ENCODE measurements at regions not wholly inside any gene's neighbourhood (a gene's known extent, or its start where the extent isn't known, plus 50 kb on each side); places are given as distances from the start of the nearest gene placed in this dataset.

DNA sequence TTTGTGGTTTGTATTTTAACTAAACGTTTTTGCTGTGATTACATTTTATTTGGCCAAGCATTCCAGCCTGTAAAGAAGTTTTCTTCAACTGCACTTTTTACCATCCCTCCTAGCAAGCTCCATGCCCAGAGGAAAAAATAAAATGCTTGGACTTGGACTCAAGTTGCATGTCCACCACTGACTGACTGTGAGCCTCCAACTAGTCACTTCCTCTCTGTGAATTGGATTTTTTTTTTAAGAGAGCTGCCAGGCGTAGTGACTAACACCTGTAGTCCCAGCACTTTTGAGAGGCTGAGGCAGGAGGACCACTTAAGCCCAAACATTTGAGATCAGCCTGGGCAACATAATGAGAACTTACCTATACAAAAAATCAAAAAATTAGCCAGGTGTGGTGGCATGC is 1185.2 kb upstream of the PIK3C3 start:
- Histone ChIP-seq H3K27ac (ENCODE audit: low read depth, low read length) (no peak overlapping the region), H3K9ac (ENCODE audit: extremely low read depth, low read length, poor library complexity, severe bottlenecking) (no peak overlapping the region), H3K36me3 (ENCODE audit: control insufficient read depth, insufficient read depth, low read length) (no peaks in the 10 kb centered on the region), H3K4me3 (ENCODE audit: low read length) (no peak overlapping the region), H3K4me1 (ENCODE audit: control insufficient read depth, insufficient read depth, low read length) (no peaks in the 10 kb centered on the region), H3K27me3 (ENCODE audit: control insufficient read depth, insufficient read depth, low read length, poor library complexity, severe bottlenecking) (no peaks in the 10 kb centered on the region), H3K9me3 (ENCODE audit: control insufficient read depth, low read length) (no peaks in the 10 kb centered on the region)
- H3K27me3 Mint-ChIP-seq (ENCODE audit: insufficient read depth): no peaks in the 10 kb centered on the region
- H3K4me3 Mint-ChIP-seq: no peak overlapping the region
- no peak overlapping the region for H3K27ac Mint-ChIP-seq
- WGBS, 2 experiments (ENCODE audit: insufficient coverage in 1 of 2, insufficient read length in 1 of 2): 85% methylated on average over 2 of the region's 2 CpGs; no CpG with 5 or more reads in 1 of the 2 experiments
- TF ChIP-seq, protein P1, sequence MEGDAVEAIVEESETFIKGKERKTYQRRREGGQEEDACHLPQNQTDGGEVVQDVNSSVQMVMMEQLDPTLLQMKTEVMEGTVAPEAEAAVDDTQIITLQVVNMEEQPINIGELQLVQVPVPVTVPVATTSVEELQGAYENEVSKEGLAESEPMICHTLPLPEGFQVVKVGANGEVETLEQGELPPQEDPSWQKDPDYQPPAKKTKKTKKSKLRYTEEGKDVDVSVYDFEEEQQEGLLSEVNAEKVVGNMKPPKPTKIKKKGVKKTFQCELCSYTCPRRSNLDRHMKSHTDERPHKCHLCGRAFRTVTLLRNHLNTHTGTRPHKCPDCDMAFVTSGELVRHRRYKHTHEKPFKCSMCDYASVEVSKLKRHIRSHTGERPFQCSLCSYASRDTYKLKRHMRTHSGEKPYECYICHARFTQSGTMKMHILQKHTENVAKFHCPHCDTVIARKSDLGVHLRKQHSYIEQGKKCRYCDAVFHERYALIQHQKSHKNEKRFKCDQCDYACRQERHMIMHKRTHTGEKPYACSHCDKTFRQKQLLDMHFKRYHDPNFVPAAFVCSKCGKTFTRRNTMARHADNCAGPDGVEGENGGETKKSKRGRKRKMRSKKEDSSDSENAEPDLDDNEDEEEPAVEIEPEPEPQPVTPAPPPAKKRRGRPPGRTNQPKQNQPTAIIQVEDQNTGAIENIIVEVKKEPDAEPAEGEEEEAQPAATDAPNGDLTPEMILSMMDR (conservative IDR thresholded peaks at IDR 0.05): no peak
- H3K4me1 Mint-ChIP-seq: no peaks in the 10 kb centered on the region
- DNase-seq: no peak
- H3K36me3 Mint-ChIP-seq (ENCODE audit: low read depth): no peaks in the 10 kb centered on the region
- H3K9me3 Mint-ChIP-seq: no peaks in the 10 kb centered on the region

- Mint-ChIP-seq H3K4me3 (no peak overlapping the region), H3K36me3 (ENCODE audit: low read depth) (no peaks in the 10 kb centered on the region), H3K9me3 (no peaks in the 10 kb centered on the region), H3K4me1 (peaks cover 3% of the 10 kb centered on the region), H3K27ac (no peak overlapping the region), H3K27me3 (ENCODE audit: insufficient read depth) (no peaks in the 10 kb centered on the region)
- TF ChIP-seq, protein P1 (conservative IDR thresholded peaks at IDR 0.05): no peak
- Histone ChIP-seq H3K36me3 (ENCODE audit: control insufficient read depth, insufficient read depth, low read length) (no peaks in the 10 kb centered on the region), H3K9ac (ENCODE audit: extremely low read depth, low read length, poor library complexity, severe bottlenecking) (no peak overlapping the region), H3K27ac (ENCODE audit: low read depth, low read length) (no peak overlapping the region), H3K4me1 (ENCODE audit: control insufficient read depth, insufficient read depth, low read length) (no peaks in the 10 kb centered on the region), H3K27me3 (ENCODE audit: control insufficient read depth, insufficient read depth, low read length, poor library complexity, severe bottlenecking) (no peaks in the 10 kb centered on the region), H3K4me3 (ENCODE audit: low read length) (no peak overlapping the region), H3K9me3 (ENCODE audit: control insufficient read depth, low read length) (no peaks in the 10 kb centered on the region)
- DNase-seq: no peak
- 81 to 92% methylated on average over 4 to 6 of the region's 6 CpGs for WGBS, 2 experiments (ENCODE audit: insufficient coverage in 1 of 2, insufficient read length in 1 of 2)
Measured at GRCh38 chr18:40760251-40760650, 1194.8 kb upstream of the PIK3C3 start.

DNA sequence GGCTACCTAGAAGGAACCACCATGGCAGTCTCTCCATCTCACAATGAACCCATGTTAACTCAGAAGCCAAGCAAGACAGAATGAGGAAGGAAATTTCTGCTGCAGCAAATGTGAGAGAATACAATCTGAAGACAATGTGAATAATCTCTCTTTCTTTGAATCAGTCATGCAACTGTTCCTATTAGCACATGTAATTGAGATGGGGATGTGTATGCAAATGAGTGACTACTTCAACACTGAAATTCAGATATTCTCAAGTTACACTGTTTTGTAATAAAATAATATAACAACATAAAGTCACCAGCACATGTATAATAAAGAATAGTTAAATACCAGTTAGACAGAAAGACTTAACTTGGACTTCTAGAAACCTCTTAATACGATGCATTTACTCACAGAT is 1200.6 kb upstream of the PIK3C3 start:
- Histone ChIP-seq H3K4me3 (ENCODE audit: low read length) (no peak overlapping the region), H3K27ac (ENCODE audit: low read depth, low read length) (no peak overlapping the region), H3K4me1 (ENCODE audit: control insufficient read depth, insufficient read depth, low read length) (no peaks in the 10 kb centered on the region), H3K27me3 (ENCODE audit: control insufficient read depth, insufficient read depth, low read length, poor library complexity, severe bottlenecking) (no peaks in the 10 kb centered on the region), H3K9me3 (ENCODE audit: control insufficient read depth, low read length) (no peaks in the 10 kb centered on the region), H3K36me3 (ENCODE audit: control insufficient read depth, insufficient read depth, low read length) (no peaks in the 10 kb centered on the region), H3K9ac (ENCODE audit: extremely low read depth, low read length, poor library complexity, severe bottlenecking) (no peak overlapping the region)
- WGBS, 2 experiments (ENCODE audit: insufficient coverage in 1 of 2, insufficient read length in 1 of 2): 95 to 100% methylated on average over 1 of the region's 1 CpG
- TF ChIP-seq, protein P1 (conservative IDR thresholded peaks at IDR 0.05): no peak
- no peaks in the 10 kb centered on the region for H3K36me3 Mint-ChIP-seq (ENCODE audit: low read depth)
- no peak overlapping the region for H3K27ac Mint-ChIP-seq
- H3K27me3 Mint-ChIP-seq (ENCODE audit: insufficient read depth): no peaks in the 10 kb centered on the region
- no peak overlapping the region for H3K4me3 Mint-ChIP-seq
- no peaks in the 10 kb centered on the region for H3K9me3 Mint-ChIP-seq
- H3K4me1 Mint-ChIP-seq: peaks cover 3% of the 10 kb centered on the region
- no peak for DNase-seq

All from endodermal cell (in vitro differentiated cells).